GM23338 (cell line): ENCODE measurements at regions not wholly inside any gene's neighbourhood (a gene's known extent, or its start where the extent isn't known, plus 50 kb on each side); places are given as distances from the start of the nearest gene placed in this dataset.

Experiments used
- ATAC-seq: fragments of 200-7000 bp; cut with Tn5 transposase; 3 replicates; pipeline ENCODE4 v1.9.1; 2020
- DNase-seq: peaks from one replicate; pipeline ENCODE4 v3.0.0-alpha.2; 2015; ENCODE audit warnings: low spot score
- H2AFZ ChIP-seq: fragments of 200-600 bp; sonication (generic); 2 replicates; pipeline ENCODE4 v1.8.0; 2016; ENCODE audit warnings: antibody characterized with exemption, mild to moderate bottlenecking, moderate library complexity
- H3F3A ChIP-seq: fragments of 200-600 bp; sonication (generic); replicated peaks from 2 replicates; pipeline ENCODE4 v1.8.0; 2017; ENCODE audit warnings: antibody characterized with exemption, mixed run types, low read depth
- H3K27ac ChIP-seq: fragments of 200-600 bp; sonication (generic); 2 replicates; pipeline ENCODE4 v1.6.1; 2016; ENCODE audit warnings: low read depth
- H3K27me3 ChIP-seq: fragments of 200-600 bp; sonication (generic); 2 replicates; pipeline ENCODE4 v1.8.0; 2016; ENCODE audit warnings: mild to moderate bottlenecking, mixed run types, moderate library complexity; ENCODE audit not compliant: insufficient read depth
- H3K36me3 ChIP-seq: fragments of 200-600 bp; sonication (generic); 2 replicates; pipeline ENCODE4 v1.8.0; 2016; ENCODE audit warnings: mild to moderate bottlenecking; ENCODE audit not compliant: insufficient read depth
- H3K4me1 ChIP-seq: fragments of 200-600 bp; sonication (generic); 2 replicates; pipeline ENCODE4 v1.8.0; 2016; ENCODE audit warnings: mild to moderate bottlenecking, moderate library complexity; ENCODE audit not compliant: insufficient read depth
- H3K4me2 ChIP-seq: fragments of 200-600 bp; sonication (generic); 2 replicates; pipeline ENCODE4 v1.7.1; 2017; ENCODE audit warnings: mixed run types
- H3K4me3 ChIP-seq: fragments of 200-600 bp; sonication (generic); 2 replicates; pipeline ENCODE4 v1.6.1; 2016; ENCODE audit warnings: mixed run types
- H3K79me2 ChIP-seq: fragments of 200-600 bp; sonication (generic); replicated peaks from 2 replicates; pipeline ENCODE4 v1.8.0; 2017; ENCODE audit warnings: mild to moderate bottlenecking; ENCODE audit not compliant: insufficient read depth
- H3K9me2 ChIP-seq: fragments of 200-600 bp; sonication (generic); 2 replicates; pipeline ENCODE4 v1.8.0; 2017; ENCODE audit not compliant: insufficient read depth
- H4K20me1 ChIP-seq: fragments of 200-600 bp; sonication (generic); replicated peaks from 2 replicates; pipeline ENCODE4 v1.8.0; 2017; ENCODE audit warnings: mild to moderate bottlenecking; ENCODE audit not compliant: insufficient read depth
- H3K27ac Mint-ChIP-seq: 2 replicates; pipeline ENCODE4 v1.8.0; 2020; ENCODE audit warnings: inconsistent platforms, mild to moderate bottlenecking, moderate library complexity, mixed read lengths
- H3K27me3 Mint-ChIP-seq: 3 replicates; pipeline ENCODE4 v1.8.0; 2022; ENCODE audit warnings: low read depth, mild to moderate bottlenecking, moderate library complexity, mixed read lengths, inconsistent platforms; ENCODE audit not compliant: insufficient read depth, poor library complexity
- H3K36me3 Mint-ChIP-seq: 3 replicates; pipeline ENCODE4 v1.8.0; 2021; ENCODE audit warnings: low read depth, mild to moderate bottlenecking, inconsistent platforms, moderate library complexity, mixed read lengths
- H3K4me1 Mint-ChIP-seq: 3 replicates; pipeline ENCODE4 v1.8.0; 2020; ENCODE audit warnings: mild to moderate bottlenecking, inconsistent platforms, mixed read lengths
- H3K4me3 Mint-ChIP-seq: 3 replicates; pipeline ENCODE4 v1.8.0; 2021; ENCODE audit warnings: moderate library complexity, mild to moderate bottlenecking, inconsistent platforms, mixed read lengths
- H3K9me3 Mint-ChIP-seq: 3 replicates; pipeline ENCODE4 v1.8.0; 2020; ENCODE audit warnings: moderate library complexity, mild to moderate bottlenecking, inconsistent platforms, mixed read lengths
- CREB1 ChIP-seq: fragments of 250-450 bp; sonication (Bioruptor Pico); IDR thresholded peaks from 2 replicates; pipeline ENCODE4 v1.5.0; 2020; ENCODE audit warnings: low read depth, mild to moderate bottlenecking, moderate library complexity
- CTCF ChIP-seq, 2 experiments: fragments of 200-600 bp in 1 of 2; sonication (generic) in 1 of 2; conservative IDR thresholded peaks; 2 replicates each; pipeline versions ENCODE4 v1.5.1 to v1.6.1; 2016 to 2017; ENCODE audit warnings: antibody characterized with exemption in 2 of 2, low read depth in 2 of 2, mild to moderate bottlenecking in 2 of 2, moderate library complexity in 1 of 2
- ETS1 ChIP-seq: IDR thresholded peaks from 2 replicates; pipeline ENCODE4 v1.6.1; 2016; ENCODE audit warnings: antibody characterized with exemption
- EZH2 ChIP-seq: fragments of 200-600 bp; sonication (generic); IDR thresholded peaks from one replicate; pipeline ENCODE4 v1.8.0; 2017; ENCODE audit warnings: antibody characterized with exemption, mild to moderate bottlenecking, low read depth; ENCODE audit not compliant: unreplicated experiment
- EZH2phosphoT487 ChIP-seq: fragments of 200-600 bp; sonication (generic); IDR thresholded peaks from one replicate; pipeline ENCODE4 v1.8.1; 2018; ENCODE audit warnings: antibody characterized with exemption; ENCODE audit not compliant: unreplicated experiment
- JUNB ChIP-seq: IDR thresholded peaks from one replicate; pipeline ENCODE4 v1.6.1; 2016; ENCODE audit warnings: antibody characterized with exemption; ENCODE audit not compliant: unreplicated experiment
- NANOG ChIP-seq: IDR thresholded peaks from 2 replicates; pipeline ENCODE4 v1.6.1; 2016; ENCODE audit warnings: antibody characterized with exemption, borderline replicate concordance
- POLR2AphosphoS5 ChIP-seq: IDR thresholded peaks from 2 replicates; pipeline ENCODE4 v1.6.1; 2016; ENCODE audit warnings: antibody characterized with exemption, low read depth
- REST ChIP-seq: IDR thresholded peaks from one replicate; pipeline ENCODE4 v1.6.1; 2018; ENCODE audit warnings: antibody characterized with exemption; ENCODE audit not compliant: unreplicated experiment
- STAT1 ChIP-seq: IDR thresholded peaks from one replicate; pipeline ENCODE4 v1.6.1; 2016; ENCODE audit warnings: antibody characterized with exemption; ENCODE audit not compliant: unreplicated experiment
- ZNF114 ChIP-seq: fragments of 250-450 bp; sonication (Bioruptor Pico); IDR thresholded peaks from 2 replicates; pipeline ENCODE4 v1.5.0; 2020; ENCODE audit warnings: mild to moderate bottlenecking, moderate library complexity
- ZNF331 ChIP-seq: fragments of 250-450 bp; sonication (Bioruptor Pico); IDR thresholded peaks from 2 replicates; pipeline ENCODE4 v1.5.0; 2020; ENCODE audit warnings: low read depth, mild to moderate bottlenecking, moderate library complexity
- ZNF462 ChIP-seq: fragments of 250-450 bp; sonication (Bioruptor Pico); IDR thresholded peaks from 2 replicates; pipeline ENCODE4 v1.5.0; 2020; ENCODE audit warnings: mild to moderate bottlenecking, moderate library complexity

- Histone ChIP-seq H3K27me3 (peaks cover 25% of the 10 kb centered on the region), H3K9me2 (no peaks in the 10 kb centered on the region), H4K20me1 (peaks cover 30% of the 10 kb centered on the region), H3K4me2 (peak overlapping the region; percentile 97), H3F3A (peaks cover 9% of the 10 kb centered on the region; the same call in 1 of the 2 replicates), H3K27ac (no peak overlapping the region), H3K4me1 (peaks cover 34% of the 10 kb centered on the region), H2AFZ (peak overlapping the region; percentile 56; the same call in 1 of the 2 replicates), H3K36me3 (no peaks in the 10 kb centered on the region), H3K79me2 (peaks cover 56% of the 10 kb centered on the region), H3K4me3 (peak overlapping the region; percentile 90)
- DNase-seq (peak; percentile 31), ATAC-seq (peak; percentile 2)
- Mint-ChIP-seq H3K36me3 (peaks cover 6% of the 10 kb centered on the region; the same call in 2 of the 3 replicates), H3K27ac (no peak overlapping the region), H3K4me1 (peaks cover 51% of the 10 kb centered on the region), H3K9me3 (no peaks in the 10 kb centered on the region), H3K4me3 (peak overlapping the region; percentile 91), H3K27me3 (peaks cover 22% of the 10 kb centered on the region)
- TF ChIP-seq EZH2phosphoT487 (no peak), CTCF (conservative IDR thresholded peaks at IDR 0.05; ENCODE audit: low read depth in 2 of 2) (no peak), CREB1 (CRISPR knock-in tag) (no peak), ZNF331 (CRISPR knock-in tag) (no peak), ZNF462 (CRISPR knock-in tag) (no peak), EZH2 (no peak), NANOG (no peak), POLR2AphosphoS5 (no peak), JUNB (no peak), STAT1 (no peak), ETS1 (no peak), REST (no peak), ZNF114 (CRISPR knock-in tag) (no peak)
Observed at GRCh38 chr9:110048976-110049698, 158.8 kb downstream of the C9orf152 start.
